ENCODE measurements at regions not wholly inside any gene's neighbourhood (a gene's known extent, or its start where the extent isn't known, plus 50 kb on each side); places are given as distances from the start of the nearest gene placed in this dataset.

- H3K4me1 ChIP-seq = peaks cover 0 to 2% (median 0%) of the 10 kb centered on the region in 6 donors
- no peaks in the 10 kb centered on the region for H3K36me3 ChIP-seq
- DNase-seq = no peak
- intact Hi-C loops (cut with DNase I; ENCODE audit: low total_unique reads) = no loop called here
- H3K4me3 ChIP-seq = no peak overlapping the region
- 69 to 80% (median 72%) methylated on average over 5 of the region's 5 CpGs for WGBS, 5 donors
- TF ChIP-seq, protein P1, sequence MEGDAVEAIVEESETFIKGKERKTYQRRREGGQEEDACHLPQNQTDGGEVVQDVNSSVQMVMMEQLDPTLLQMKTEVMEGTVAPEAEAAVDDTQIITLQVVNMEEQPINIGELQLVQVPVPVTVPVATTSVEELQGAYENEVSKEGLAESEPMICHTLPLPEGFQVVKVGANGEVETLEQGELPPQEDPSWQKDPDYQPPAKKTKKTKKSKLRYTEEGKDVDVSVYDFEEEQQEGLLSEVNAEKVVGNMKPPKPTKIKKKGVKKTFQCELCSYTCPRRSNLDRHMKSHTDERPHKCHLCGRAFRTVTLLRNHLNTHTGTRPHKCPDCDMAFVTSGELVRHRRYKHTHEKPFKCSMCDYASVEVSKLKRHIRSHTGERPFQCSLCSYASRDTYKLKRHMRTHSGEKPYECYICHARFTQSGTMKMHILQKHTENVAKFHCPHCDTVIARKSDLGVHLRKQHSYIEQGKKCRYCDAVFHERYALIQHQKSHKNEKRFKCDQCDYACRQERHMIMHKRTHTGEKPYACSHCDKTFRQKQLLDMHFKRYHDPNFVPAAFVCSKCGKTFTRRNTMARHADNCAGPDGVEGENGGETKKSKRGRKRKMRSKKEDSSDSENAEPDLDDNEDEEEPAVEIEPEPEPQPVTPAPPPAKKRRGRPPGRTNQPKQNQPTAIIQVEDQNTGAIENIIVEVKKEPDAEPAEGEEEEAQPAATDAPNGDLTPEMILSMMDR (IDR thresholded peaks at IDR 0.05 in 8 of 11, conservative IDR thresholded peaks at IDR 0.05 in 3 of 11) = no peak
- no peak for TF ChIP-seq POLR2AphosphoS5 (IDR thresholded peaks at IDR 0.05)
- no peak for TF ChIP-seq POLR2A (IDR thresholded peaks at IDR 0.05)
- no peaks in the 10 kb centered on the region for H3K9me3 ChIP-seq
- peaks cover 0 to 86% (median 6%) of the 10 kb centered on the region in 7 donors for H3K27me3 ChIP-seq (replicated peaks in 1 of 7)
- H3K27ac ChIP-seq = no peak overlapping the region
These were observed 70.9 kb upstream of the IRS2 start for GRCh38 chr13:109857325-109857724.

DNA sequence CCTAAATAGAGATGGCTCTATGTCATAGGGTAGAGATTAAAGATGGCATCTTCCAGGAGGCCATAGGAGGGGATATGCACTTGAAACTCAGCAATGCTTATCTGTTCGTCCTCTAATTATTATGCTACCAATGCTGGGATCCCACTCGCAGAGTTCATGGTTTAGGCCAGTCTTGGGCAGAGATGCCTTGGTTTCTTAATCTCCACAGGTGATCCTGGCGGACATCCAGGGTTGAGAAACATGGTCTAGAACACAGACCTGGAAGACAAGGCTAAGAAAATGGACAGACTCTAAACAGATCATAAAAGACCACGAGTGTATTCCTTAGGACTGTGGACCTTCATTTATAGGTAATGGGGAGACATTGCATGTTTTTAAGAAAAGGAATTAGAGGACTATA is 70.0 kb upstream of the IRS2 start:
- Histone ChIP-seq H3K27ac (no peak overlapping the region), H3K9me3 (no peaks in the 10 kb centered on the region), H3K36me3 (no peaks in the 10 kb centered on the region), H3K4me1 (no peaks in the 10 kb centered on the region), H3K27me3 (replicated peaks in 1 of 7) (peaks cover 0 to 88% (median 6%) of the 10 kb centered on the region in 7 donors), H3K4me3 (no peak overlapping the region)
- DNase-seq = no peak
- intact Hi-C loops (cut with DNase I; ENCODE audit: low total_unique reads) = no loop called here
- TF ChIP-seq POLR2A (IDR thresholded peaks at IDR 0.05) (no peak), POLR2AphosphoS5 (IDR thresholded peaks at IDR 0.05) (no peak)
- TF ChIP-seq, protein P1 (IDR thresholded peaks at IDR 0.05 in 8 of 11, conservative IDR thresholded peaks at IDR 0.05 in 3 of 11) = no peak
- WGBS, 5 donors = 73 to 84% (median 77%) methylated on average over 4 of the region's 4 CpGs

GRCh38 chr13:109853153-109853552 is 66.8 kb upstream of the IRS2 start:
- 78 to 86% (median 80%) methylated on average over 5 of the region's 5 CpGs for WGBS, 5 donors
- no peaks in the 10 kb centered on the region for H3K4me1 ChIP-seq
- no peaks in the 10 kb centered on the region for H3K36me3 ChIP-seq
- H3K4me3 ChIP-seq = no peak overlapping the region
- no peaks in the 10 kb centered on the region for H3K9me3 ChIP-seq
- DNase-seq = no peak
- H3K27ac ChIP-seq = no peak overlapping the region
- intact Hi-C loops (cut with DNase I; ENCODE audit: low total_unique reads) = no loop called here
- peaks cover 0 to 68% (median 6%) of the 10 kb centered on the region in 7 donors for H3K27me3 ChIP-seq (replicated peaks in 1 of 7)
- TF ChIP-seq POLR2A (IDR thresholded peaks at IDR 0.05) (no peak), POLR2AphosphoS5 (IDR thresholded peaks at IDR 0.05) (no peak)
- TF ChIP-seq, protein P1 (IDR thresholded peaks at IDR 0.05 in 8 of 11, conservative IDR thresholded peaks at IDR 0.05 in 3 of 11) = no peak

DNA sequence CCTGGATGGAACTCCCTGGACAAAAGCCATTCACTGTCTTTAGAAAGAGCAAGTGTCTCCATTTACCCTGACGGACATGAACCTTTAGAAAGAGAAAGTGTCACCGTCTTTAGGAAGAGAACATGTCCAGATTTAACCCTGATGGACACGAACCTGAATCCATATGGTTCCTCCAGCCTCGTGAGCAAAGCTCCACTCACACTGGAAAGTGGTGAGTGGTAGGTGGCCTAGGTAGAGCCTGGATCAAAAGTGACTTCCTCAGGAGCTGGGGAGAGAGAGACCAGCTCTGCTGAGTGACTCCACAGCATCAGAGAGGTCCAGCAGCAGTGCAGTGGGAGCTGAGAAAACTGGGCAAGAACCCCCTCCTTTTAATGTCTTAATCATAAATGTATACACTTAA is 59.8 kb upstream of the IRS2 start:
- WGBS, 5 donors = 63 to 75% (median 69%) methylated on average over 4 of the region's 4 CpGs
- DNase-seq = no peak
- Histone ChIP-seq H3K4me3 (no peak overlapping the region), H3K27ac (no peak overlapping the region), H3K36me3 (no peaks in the 10 kb centered on the region), H3K9me3 (no peaks in the 10 kb centered on the region), H3K27me3 (replicated peaks in 1 of 7) (peaks cover 0 to 43% (median 0%) of the 10 kb centered on the region in 7 donors), H3K4me1 (no peaks in the 10 kb centered on the region)
- TF ChIP-seq POLR2AphosphoS5 (IDR thresholded peaks at IDR 0.05) (no peak), POLR2A (IDR thresholded peaks at IDR 0.05) (no peak)
- TF ChIP-seq, protein P1 (IDR thresholded peaks at IDR 0.05 in 8 of 11, conservative IDR thresholded peaks at IDR 0.05 in 3 of 11) = no peak
- intact Hi-C loops (cut with DNase I; ENCODE audit: low total_unique reads) = no loop called here
